C4-2B (cell line): ENCODE measurements at regions not wholly inside any gene's neighbourhood (a gene's known extent, or its start where the extent isn't known, plus 50 kb on each side); places are given as distances from the start of the nearest gene placed in this dataset.
"Not testable (repeated sequence)": the region's sequence is repeated elsewhere in the genome, so short reads cannot be mapped to it uniquely, and the experiment has no call there.

Source experiments
- H3K27ac ChIP-seq: fragments of 450-650 bp; 2 replicates; pipeline ENCODE4 v1.5.1; 2017
- ZFX ChIP-seq: fragments of 450-650 bp; IDR thresholded peaks from 2 replicates; pipeline ENCODE4 v1.6.1; 2017
- TF ChIP-seq, protein P1 (sequence below): fragments of 450-650 bp; conservative IDR thresholded peaks from 2 replicates; pipeline ENCODE4 v1.5.1; 2017; ENCODE audit warnings: mild to moderate bottlenecking

DNA sequence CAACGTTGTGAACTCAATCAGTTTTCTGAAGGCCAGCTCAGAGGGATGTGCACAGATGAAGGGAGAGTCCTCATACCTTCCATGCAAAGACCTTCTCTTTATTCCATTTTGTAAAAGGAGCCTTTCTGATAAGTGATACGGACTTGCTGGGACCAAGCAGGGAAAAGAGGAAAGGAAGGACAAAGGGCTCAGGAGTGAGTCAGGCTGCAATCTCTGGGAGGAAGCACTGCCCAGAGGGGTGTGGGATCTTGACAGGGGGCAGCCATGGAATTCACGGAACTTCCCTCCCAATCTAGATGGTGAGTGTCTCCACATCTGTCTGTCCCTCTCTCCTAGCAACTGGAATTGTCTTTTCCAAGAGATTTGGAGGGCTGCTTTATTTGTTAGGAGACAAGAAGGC is 281.4 kb upstream of the CELF4 start:
- H3K27ac ChIP-seq: no peak overlapping the region
- TF ChIP-seq, protein P1, sequence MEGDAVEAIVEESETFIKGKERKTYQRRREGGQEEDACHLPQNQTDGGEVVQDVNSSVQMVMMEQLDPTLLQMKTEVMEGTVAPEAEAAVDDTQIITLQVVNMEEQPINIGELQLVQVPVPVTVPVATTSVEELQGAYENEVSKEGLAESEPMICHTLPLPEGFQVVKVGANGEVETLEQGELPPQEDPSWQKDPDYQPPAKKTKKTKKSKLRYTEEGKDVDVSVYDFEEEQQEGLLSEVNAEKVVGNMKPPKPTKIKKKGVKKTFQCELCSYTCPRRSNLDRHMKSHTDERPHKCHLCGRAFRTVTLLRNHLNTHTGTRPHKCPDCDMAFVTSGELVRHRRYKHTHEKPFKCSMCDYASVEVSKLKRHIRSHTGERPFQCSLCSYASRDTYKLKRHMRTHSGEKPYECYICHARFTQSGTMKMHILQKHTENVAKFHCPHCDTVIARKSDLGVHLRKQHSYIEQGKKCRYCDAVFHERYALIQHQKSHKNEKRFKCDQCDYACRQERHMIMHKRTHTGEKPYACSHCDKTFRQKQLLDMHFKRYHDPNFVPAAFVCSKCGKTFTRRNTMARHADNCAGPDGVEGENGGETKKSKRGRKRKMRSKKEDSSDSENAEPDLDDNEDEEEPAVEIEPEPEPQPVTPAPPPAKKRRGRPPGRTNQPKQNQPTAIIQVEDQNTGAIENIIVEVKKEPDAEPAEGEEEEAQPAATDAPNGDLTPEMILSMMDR: no peak
- TF ChIP-seq ZFX: no peak

DNA sequence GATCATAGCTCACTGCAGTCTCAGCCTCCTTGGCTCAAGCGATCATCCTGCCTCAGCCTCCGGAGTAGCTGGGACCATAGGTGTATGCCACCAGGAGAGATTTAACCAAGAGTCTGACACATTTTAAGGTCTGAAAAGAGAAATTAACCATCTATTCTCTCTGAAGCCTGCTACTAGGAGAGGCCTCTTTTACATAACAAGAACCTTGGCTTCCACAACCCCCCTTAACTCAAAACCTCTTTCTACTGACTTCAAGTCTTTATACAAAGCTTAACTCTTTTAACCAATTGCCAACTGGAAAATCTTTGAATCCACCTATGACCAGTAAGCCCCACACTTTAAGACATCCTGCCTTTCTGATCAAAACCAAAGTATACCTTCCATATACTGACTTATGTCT is 279.9 kb upstream of the CELF4 start:
- TF ChIP-seq, protein P1: no peak
- no peak for TF ChIP-seq ZFX
- no peak overlapping the region for H3K27ac ChIP-seq

DNA sequence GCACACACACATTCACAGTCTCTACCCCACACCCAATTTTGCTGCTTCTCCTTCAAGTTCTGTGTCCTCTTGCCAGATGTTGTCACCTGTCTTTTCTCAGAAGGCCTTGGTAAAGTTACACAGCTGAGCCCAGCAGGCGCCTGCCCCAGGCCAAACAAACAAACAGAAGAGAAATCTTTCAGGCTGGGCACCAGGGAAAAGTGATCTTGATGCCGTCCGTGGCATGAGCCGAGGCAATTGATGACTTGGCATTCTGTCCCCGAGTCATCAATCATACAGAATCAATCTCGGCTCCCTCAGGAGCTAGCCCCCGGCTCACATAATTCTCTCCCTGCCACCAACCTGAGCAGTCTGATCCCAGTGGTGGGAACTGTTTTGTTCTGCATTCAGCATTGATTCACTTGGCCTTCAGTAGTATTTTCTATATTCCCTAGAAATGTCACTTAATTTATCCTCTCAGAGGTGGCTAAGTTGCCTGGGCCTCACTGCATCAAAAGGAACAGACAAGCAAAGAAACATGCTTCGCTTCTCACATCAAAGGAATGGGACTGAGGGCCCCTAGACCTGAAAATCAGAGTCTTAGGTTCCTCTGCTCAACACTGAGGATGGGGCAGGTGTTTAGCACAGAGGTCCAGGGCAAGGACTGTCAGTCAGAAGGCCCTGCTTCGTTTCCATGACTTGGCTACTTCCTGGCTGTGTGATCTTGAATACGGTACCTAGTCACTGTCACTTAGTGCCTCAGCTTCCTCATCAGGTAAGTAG is 278.8 kb upstream of the CELF4 start:
- H3K27ac ChIP-seq: no peak overlapping the region
- TF ChIP-seq, protein P1: no peak
- no peak for TF ChIP-seq ZFX

DNA sequence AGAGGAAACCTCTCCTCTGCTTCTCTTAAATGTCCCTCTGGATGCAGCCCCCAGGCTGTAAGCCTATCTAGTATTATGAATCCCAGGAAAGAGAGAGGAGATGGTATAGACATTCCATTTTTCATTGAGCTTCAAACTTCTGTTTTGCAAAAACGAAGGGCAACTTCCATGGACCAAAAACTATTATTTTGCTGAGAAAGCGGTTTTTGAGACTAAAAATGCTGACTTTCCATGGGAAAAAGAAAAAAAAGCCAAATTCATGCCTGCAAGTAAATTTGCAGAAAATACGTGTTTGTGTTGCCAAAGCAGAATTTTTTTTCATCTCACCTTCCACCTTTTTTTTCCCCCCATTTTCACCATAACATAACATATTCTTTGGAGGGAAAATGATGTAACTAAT is 272.5 kb upstream of the CELF4 start:
- TF ChIP-seq, protein P1: no peak
- TF ChIP-seq ZFX: no peak
- H3K27ac ChIP-seq: no peak overlapping the region

DNA sequence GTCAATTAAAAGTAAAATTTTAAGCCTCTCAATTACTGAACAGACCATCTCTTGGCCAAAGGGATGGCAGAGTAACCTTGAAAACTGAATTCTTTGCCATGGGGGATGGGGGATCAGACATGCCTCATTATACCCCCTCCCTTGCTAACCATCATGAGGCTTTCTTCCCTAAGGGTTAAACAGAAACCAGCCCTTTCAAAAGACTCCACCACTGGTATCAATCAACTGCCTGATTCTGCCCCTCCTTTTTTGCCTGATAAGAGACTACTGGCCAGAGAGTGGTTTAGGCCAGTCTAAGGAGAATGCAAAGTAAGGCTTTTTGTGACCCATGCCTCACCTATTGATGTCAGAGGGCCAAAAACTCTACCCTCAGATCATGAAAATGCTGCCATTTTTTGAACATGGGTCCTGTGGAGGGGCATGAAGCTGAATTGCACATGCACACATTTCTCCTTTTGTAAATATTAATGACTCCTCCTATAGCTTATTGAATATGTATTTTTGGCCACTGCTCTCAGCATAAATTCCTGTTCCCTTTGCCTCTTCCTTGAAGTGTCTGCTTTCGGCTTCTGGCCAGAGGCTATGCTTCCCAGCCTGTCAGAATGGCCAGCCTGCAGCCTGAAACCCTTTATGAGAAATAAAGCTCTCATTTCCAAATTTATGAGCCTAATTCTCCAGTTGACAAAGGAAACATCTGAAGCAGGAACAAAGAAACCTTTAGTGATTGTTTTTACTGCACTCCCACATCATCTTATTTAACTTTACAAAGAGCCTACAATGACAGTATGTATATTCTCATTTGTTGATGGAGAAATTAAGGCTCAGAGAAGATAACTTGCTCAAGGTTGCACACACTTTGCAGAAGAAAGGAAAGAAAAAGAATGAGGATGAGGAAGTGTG is 270.7 kb upstream of the CELF4 start:
- TF ChIP-seq ZFX: no peak
- TF ChIP-seq, protein P1: no peak
- no peak overlapping the region for H3K27ac ChIP-seq

DNA sequence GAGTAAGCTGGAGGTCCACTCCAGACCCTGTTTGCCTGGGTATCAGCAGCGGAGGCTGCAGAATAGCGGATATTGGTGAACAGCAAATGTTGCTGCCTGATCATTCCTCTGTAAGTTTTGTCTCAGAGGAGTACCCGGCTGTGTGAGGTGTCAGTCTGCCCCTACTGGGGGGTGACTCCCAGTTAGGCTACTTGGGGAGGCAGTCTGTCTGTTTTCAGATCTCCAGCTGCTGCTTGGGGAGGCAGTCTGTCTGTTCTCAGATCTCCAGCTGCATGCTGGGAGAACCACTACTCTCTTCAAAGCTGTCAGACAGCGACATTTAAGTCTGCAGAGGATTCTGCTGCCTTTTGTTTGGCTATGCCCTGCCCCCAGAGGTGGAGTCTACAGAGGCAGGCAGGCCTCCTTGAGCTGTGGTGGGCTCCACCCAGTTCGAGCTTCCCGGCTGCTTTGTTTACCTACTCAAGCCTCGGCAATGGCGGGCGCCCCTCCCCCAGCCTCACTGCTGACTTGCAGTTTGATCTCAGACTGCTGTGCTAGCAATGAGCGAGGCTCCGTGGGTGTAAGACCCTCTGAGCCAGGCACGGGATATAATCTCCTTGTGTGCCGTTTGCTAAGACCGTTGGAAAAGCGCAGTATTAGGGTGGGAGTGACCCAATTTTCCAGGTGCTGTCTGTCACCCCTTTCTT is 266.6 kb upstream of the CELF4 start:
- not testable (repeated sequence) for H3K27ac ChIP-seq

DNA sequence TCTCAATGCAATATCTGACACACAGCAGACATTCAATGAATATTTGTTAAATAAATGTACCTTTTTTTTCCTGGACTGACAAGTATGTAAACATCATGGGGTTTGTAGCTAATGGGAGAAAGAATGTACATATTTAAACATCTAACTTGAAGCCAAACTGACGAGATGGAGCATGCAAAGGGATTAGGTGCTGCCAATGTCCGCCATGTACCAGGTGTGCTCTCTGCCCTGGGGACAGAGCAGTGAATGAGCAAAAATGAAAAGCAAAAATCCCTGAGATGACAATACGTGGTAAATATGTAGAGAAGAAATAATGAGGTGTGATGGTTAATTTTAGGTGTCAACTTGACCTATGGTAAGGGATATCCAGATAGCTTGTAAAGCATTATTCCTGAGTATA is 247.4 kb upstream of the CELF4 start:
- no peak for TF ChIP-seq ZFX
- TF ChIP-seq, protein P1: no peak

More for the DNA sequence above, 247.4 kb upstream of the CELF4 start:
- no peak overlapping the region for H3K27ac ChIP-seq
